ENCODE measurements at regions not wholly inside any gene's neighbourhood (a gene's known extent, or its start where the extent isn't known, plus 50 kb on each side); places are given as distances from the start of the nearest gene placed in this dataset.

DNA sequence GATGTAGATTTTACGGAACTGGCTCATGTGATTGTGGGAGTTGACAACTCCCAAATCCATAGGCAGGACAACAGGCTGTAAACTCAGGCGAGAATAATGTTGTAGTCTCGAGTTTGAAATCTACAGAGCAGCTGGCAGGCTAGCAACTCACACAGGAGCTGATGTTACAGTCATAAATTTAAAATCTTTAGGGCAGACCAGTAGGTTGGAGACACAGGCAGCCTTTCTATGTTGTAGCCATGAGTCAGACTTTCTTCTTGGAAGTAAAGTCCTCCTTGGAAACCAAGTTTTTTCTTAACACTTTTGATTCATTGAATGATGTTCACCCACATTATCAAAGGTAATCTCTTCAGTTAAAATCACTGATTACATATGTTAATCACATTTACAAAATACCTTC is 89.1 kb upstream of the ALCAM start (continued):
- no peak for TF ChIP-seq RNF2 (IDR thresholded peaks at IDR 0.05; ENCODE audit: borderline replicate concordance, low read depth, low read length, missing control alignments, poor library complexity, severe bottlenecking)
- no peak for TF ChIP-seq RAD21 (IDR thresholded peaks at IDR 0.05 in 1 of 2, conservative IDR thresholded peaks at IDR 0.05 in 1 of 2; ENCODE audit: low read depth in 2 of 2, low read length in 2 of 2)
- no peak for TF ChIP-seq EZH2 (IDR thresholded peaks at IDR 0.05; ENCODE audit: low read depth, low read length, severe bottlenecking)
- TF ChIP-seq NRF1 (IDR thresholded peaks at IDR 0.05; ENCODE audit: low read depth, low read length) = no peak
- TF ChIP-seq GABPA (IDR thresholded peaks at IDR 0.05; ENCODE audit: borderline replicate concordance, insufficient read depth, low read length) = no peak
- no peak for TF ChIP-seq BCL11A (IDR thresholded peaks at IDR 0.05; ENCODE audit: low read depth in 2 of 2, low read length in 2 of 2)
- no peak for TF ChIP-seq SRF (IDR thresholded peaks at IDR 0.05; ENCODE audit: low read depth, low read length)
